ENCODE measurements at regions not wholly inside any gene's neighbourhood (a gene's known extent, or its start where the extent isn't known, plus 50 kb on each side); places are given as distances from the start of the nearest gene placed in this dataset.

- TF ChIP-seq POLR2A (IDR thresholded peaks at IDR 0.05; ENCODE audit: low read length): no peak
- no peak for TF ChIP-seq GATA1 (IDR thresholded peaks at IDR 0.05; ENCODE audit: low read depth, low read length)
These were observed 667.9 kb upstream of the CDH7 start for GRCh38 chr18:65082907-65083306.
